SK-N-MC (cell line): ENCODE measurements at regions not wholly inside any gene's neighbourhood (a gene's known extent, or its start where the extent isn't known, plus 50 kb on each side); places are given as distances from the start of the nearest gene placed in this dataset.
"Not testable (repeated sequence)": the region's sequence is repeated elsewhere in the genome, so short reads cannot be mapped to it uniquely, and the experiment has no call there.

Source experiments
- DNase-seq: peaks from one replicate; pipeline ENCODE4 v3.0.0-alpha.2; 2011; ENCODE audit warnings: low read depth, low spot score
- H3K27ac ChIP-seq: fragments of 200-600 bp; sonication (generic); 2 replicates; pipeline ENCODE4 v1.5.1; 2016; ENCODE audit warnings: mixed run types
- H3K36me3 ChIP-seq: fragments of 200-600 bp; sonication (generic); 2 replicates; pipeline ENCODE4 v1.6.1; 2017; ENCODE audit warnings: antibody characterized with exemption, low read length, mixed read lengths; ENCODE audit not compliant: insufficient read depth
- H3K4me3 ChIP-seq: fragments of 200-600 bp; sonication (generic); 2 replicates; pipeline ENCODE4 v1.5.1; 2016
- H3K9ac ChIP-seq: fragments of 200-600 bp; sonication (generic); 2 replicates; pipeline ENCODE4 v1.8.0; 2017; ENCODE audit warnings: mixed run types, mixed read lengths; ENCODE audit not compliant: insufficient read length
- H3K9me3 ChIP-seq: fragments of 200-600 bp; sonication (generic); 2 replicates; pipeline ENCODE4 v1.6.1; 2017; ENCODE audit warnings: low read depth, mild to moderate bottlenecking, antibody characterized with exemption, low read length, moderate library complexity, mixed read lengths
- EZH2 ChIP-seq: fragments of 200-600 bp; sonication (generic); IDR thresholded peaks from one replicate; pipeline ENCODE4 v1.6.1; 2017; ENCODE audit warnings: antibody characterized with exemption
- FOXP2 ChIP-seq: optimal IDR thresholded peaks from 2 replicates; pipeline ENCODE3; 2011; ENCODE audit warnings: mild to moderate bottlenecking, moderate library complexity; ENCODE audit not compliant: insufficient read depth; ENCODE audit errors: extremely low read length, control extremely low read depth
- POLR2AphosphoS5 ChIP-seq: IDR thresholded peaks from 2 replicates; pipeline ENCODE4 v1.6.1; 2012; ENCODE audit warnings: mild to moderate bottlenecking, low read depth, low read length, borderline replicate concordance

GRCh38 chr2:163897799-163898198 is 162.0 kb upstream of the FIGN start:
- Histone ChIP-seq H3K27ac (no peak overlapping the region), H3K9ac (no peak overlapping the region), H3K9me3 (0 out of 2 replicates have a peak, but pooled peaks cover 4% of the 10 kb centered on the region), H3K4me3 (no peak overlapping the region), H3K36me3 (no peaks in the 10 kb centered on the region)
- DNase-seq = no peak
- TF ChIP-seq EZH2 (no peak), FOXP2 (no peak), POLR2AphosphoS5 (no peak)

- H3K27ac ChIP-seq, H3K9ac ChIP-seq, H3K9me3 ChIP-seq, H3K4me3 ChIP-seq, DNase-seq, H3K36me3 ChIP-seq: not testable (repeated sequence)
Observed at GRCh38 chr2:163893444-163893843, 157.6 kb upstream of the FIGN start.

- Histone ChIP-seq H3K36me3 (no peaks in the 10 kb centered on the region), H3K4me3 (no peak overlapping the region), H3K9me3 (no peaks in the 10 kb centered on the region), H3K9ac (no peak overlapping the region), H3K27ac (no peak overlapping the region)
- DNase-seq = no peak
- TF ChIP-seq POLR2AphosphoS5 (no peak), FOXP2 (no peak)
Observed at GRCh38 chr2:163888591-163888990, 152.8 kb upstream of the FIGN start.

- H3K9me3 ChIP-seq = no peaks in the 10 kb centered on the region
- TF ChIP-seq FOXP2 (no peak), EZH2 (no peak), POLR2AphosphoS5 (no peak)
- no peak for DNase-seq
- H3K4me3 ChIP-seq = no peak overlapping the region
- no peak overlapping the region for H3K27ac ChIP-seq
- no peak overlapping the region for H3K9ac ChIP-seq
- no peaks in the 10 kb centered on the region for H3K36me3 ChIP-seq
Observed at GRCh38 chr2:163887182-163887581, 151.4 kb upstream of the FIGN start.

- DNase-seq = no peak
Observed at GRCh38 chr2:163884416-163884815, 148.6 kb upstream of the FIGN start.

GRCh38 chr2:163878718-163879117 is 142.9 kb upstream of the FIGN start:
- no peak for DNase-seq
- TF ChIP-seq FOXP2 (no peak), POLR2AphosphoS5 (no peak), EZH2 (no peak)
- Histone ChIP-seq H3K9ac (no peak overlapping the region), H3K36me3 (no peaks in the 10 kb centered on the region), H3K4me3 (no peak overlapping the region), H3K27ac (no peak overlapping the region), H3K9me3 (no peaks in the 10 kb centered on the region)

More at GRCh38 chr2:163884416-163884815, 148.6 kb upstream of the FIGN start:
- H3K9me3 ChIP-seq = no peaks in the 10 kb centered on the region
- TF ChIP-seq FOXP2 (no peak), EZH2 (no peak), POLR2AphosphoS5 (no peak)
- no peak overlapping the region for H3K4me3 ChIP-seq
- no peaks in the 10 kb centered on the region for H3K36me3 ChIP-seq
- no peak overlapping the region for H3K9ac ChIP-seq
- H3K27ac ChIP-seq = no peak overlapping the region

- Histone ChIP-seq H3K27ac (no peak overlapping the region), H3K4me3 (no peak overlapping the region), H3K9ac (no peak overlapping the region), H3K36me3 (no peaks in the 10 kb centered on the region), H3K9me3 (no peaks in the 10 kb centered on the region)
- no peak for DNase-seq
- no peak for TF ChIP-seq POLR2AphosphoS5
- TF ChIP-seq EZH2 = no peak
- no peak for TF ChIP-seq FOXP2
Observed at GRCh38 chr2:163877316-163877715, 141.5 kb upstream of the FIGN start.

- DNase-seq = no peak
- TF ChIP-seq EZH2 = no peak
- TF ChIP-seq POLR2AphosphoS5 = no peak
- TF ChIP-seq FOXP2 = no peak
- Histone ChIP-seq H3K27ac (no peak overlapping the region), H3K9ac (no peak overlapping the region), H3K9me3 (no peaks in the 10 kb centered on the region), H3K4me3 (no peak overlapping the region), H3K36me3 (no peaks in the 10 kb centered on the region)
Observed at GRCh38 chr2:163863073-163863472, 127.3 kb upstream of the FIGN start.

GRCh38 chr2:163859951-163860350 is 124.1 kb upstream of the FIGN start:
- H3K4me3 ChIP-seq = no peak overlapping the region

GRCh38 chr2:163856941-163857340 is 121.1 kb upstream of the FIGN start:
- TF ChIP-seq FOXP2 (no peak), POLR2AphosphoS5 (no peak), EZH2 (no peak)
- H3K9ac ChIP-seq = no peak overlapping the region
- DNase-seq = no peak

More at GRCh38 chr2:163859951-163860350, 124.1 kb upstream of the FIGN start:
- TF ChIP-seq EZH2 = no peak
- no peak for TF ChIP-seq POLR2AphosphoS5
- no peak for TF ChIP-seq FOXP2
- Histone ChIP-seq H3K27ac (no peak overlapping the region), H3K9ac (no peak overlapping the region), H3K36me3 (no peaks in the 10 kb centered on the region), H3K9me3 (no peaks in the 10 kb centered on the region)
- DNase-seq = no peak

More at GRCh38 chr2:163856941-163857340, 121.1 kb upstream of the FIGN start:
- H3K27ac ChIP-seq = no peak overlapping the region
- no peaks in the 10 kb centered on the region for H3K9me3 ChIP-seq
- no peaks in the 10 kb centered on the region for H3K36me3 ChIP-seq
- no peak overlapping the region for H3K4me3 ChIP-seq
